HG03521 (cell line): ENCODE measurements at regions not wholly inside any gene's neighbourhood (a gene's known extent, or its start where the extent isn't known, plus 50 kb on each side); places are given as distances from the start of the nearest gene placed in this dataset.
"Not testable (repeated sequence)": the region's sequence is repeated elsewhere in the genome, so short reads cannot be mapped to it uniquely, and the experiment has no call there.

ENCODE experiments used
- ATAC-seq: cut with Tn5 transposase; IDR thresholded peaks from one replicate; pipeline ENCODE4 v1.9.1; 2021; ENCODE audit warnings: mild to moderate bottlenecking, moderate library complexity; ENCODE audit not compliant: unreplicated experiment

GRCh38 chr6:57708061-57708460 lies 390.6 kb downstream of the PRIM2 start:
- not testable (repeated sequence) for ATAC-seq

GRCh38 chr6:57722546-57722945 lies 405.1 kb downstream of the PRIM2 start:
- ATAC-seq, result not testable (repeated sequence)

- ATAC-seq, result not testable (repeated sequence)
These were observed 406.5 kb downstream of the PRIM2 start for GRCh38 chr6:57723815-57724401.

GRCh38 chr6:57729407-57729806 lies 412.0 kb downstream of the PRIM2 start:
- ATAC-seq, result not testable (repeated sequence)

GRCh38 chr6:57730726-57731125 lies 413.3 kb downstream of the PRIM2 start:
- ATAC-seq, result not testable (repeated sequence)

- ATAC-seq, result not testable (repeated sequence)
These were observed 430.3 kb downstream of the PRIM2 start for GRCh38 chr6:57747716-57748115.

- not testable (repeated sequence) for ATAC-seq
These were observed 442.4 kb downstream of the PRIM2 start for GRCh38 chr6:57759850-57760249.

GRCh38 chr6:57792720-57793397 lies 475.4 kb downstream of the PRIM2 start:
- not testable (repeated sequence) for ATAC-seq

- ATAC-seq, result not testable (repeated sequence)
These were observed 475.9 kb downstream of the PRIM2 start for GRCh38 chr6:57793398-57793762.

- not testable (repeated sequence) for ATAC-seq
These were observed 482.5 kb downstream of the PRIM2 start for GRCh38 chr6:57799703-57800479.

- ATAC-seq, result not testable (repeated sequence)
These were observed 491.2 kb downstream of the PRIM2 start for GRCh38 chr6:57808581-57808980.

- not testable (repeated sequence) for ATAC-seq
These were observed 492.0 kb downstream of the PRIM2 start for GRCh38 chr6:57809454-57809853.

GRCh38 chr6:57813271-57814075 lies 496.0 kb downstream of the PRIM2 start:
- ATAC-seq, result not testable (repeated sequence)

- not testable (repeated sequence) for ATAC-seq
These were observed 498.4 kb downstream of the PRIM2 start for GRCh38 chr6:57815826-57816225.

GRCh38 chr6:57821325-57821724 lies 503.9 kb downstream of the PRIM2 start:
- not testable (repeated sequence) for ATAC-seq

- not testable (repeated sequence) for ATAC-seq
These were observed 505.0 kb downstream of the PRIM2 start for GRCh38 chr6:57822448-57822847.

- no peak for ATAC-seq
These were observed 505.5 kb downstream of the PRIM2 start for GRCh38 chr6:57822896-57823358.

- ATAC-seq, result not testable (repeated sequence)
These were observed 520.3 kb downstream of the PRIM2 start for GRCh38 chr6:57837622-57838209.

GRCh38 chr6:57841551-57841950 lies 524.1 kb downstream of the PRIM2 start:
- ATAC-seq, result not testable (repeated sequence)

- not testable (repeated sequence) for ATAC-seq
These were observed 536.4 kb downstream of the PRIM2 start for GRCh38 chr6:57853745-57854407.
